ENCODE measurements at regions not wholly inside any gene's neighbourhood (a gene's known extent, or its start where the extent isn't known, plus 50 kb on each side); places are given as distances from the start of the nearest gene placed in this dataset.

DNA sequence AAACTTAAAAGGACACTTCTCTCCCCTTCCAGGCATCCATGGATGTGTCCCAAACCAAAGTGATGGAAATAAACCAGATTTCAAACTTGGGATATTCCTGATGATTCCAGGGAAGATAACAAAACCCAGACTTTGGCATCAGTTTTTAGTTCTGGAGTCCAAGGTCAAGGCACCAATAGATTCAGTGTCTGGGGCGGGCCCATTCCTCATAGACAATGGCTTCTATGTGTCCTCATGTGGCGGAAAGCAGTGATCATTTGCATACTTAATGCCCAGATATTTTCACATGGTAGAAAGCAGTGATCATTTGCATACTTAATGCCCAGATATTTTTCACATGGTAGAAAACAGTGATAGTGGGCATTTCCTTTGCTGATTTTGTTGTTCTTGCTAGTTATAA, 151.4 kb upstream of the DAP start:
- H3K4me1 ChIP-seq (replicated peaks): no peaks in the 10 kb centered on the region
- H3K9me3 ChIP-seq: no peaks in the 10 kb centered on the region
- no peaks in the 10 kb centered on the region for H3K27me3 ChIP-seq (replicated peaks; ENCODE audit: insufficient read depth)
- TF ChIP-seq CTCF (IDR thresholded peaks at IDR 0.05) (no peak), POLR2AphosphoS5 (IDR thresholded peaks at IDR 0.05) (no peak), POLR2A (IDR thresholded peaks at IDR 0.05) (no peak)
- H3K4me3 ChIP-seq: no peak overlapping the region
- no peaks in the 10 kb centered on the region for H3K36me3 ChIP-seq
- WGBS: 93% methylated on average over 2 of the region's 2 CpGs
- intact Hi-C loops (cut with DNase I): no loop called here
- no peak for DNase-seq (ENCODE audit: low spot score)
- no peak overlapping the region for H3K27ac ChIP-seq

- no peak for DNase-seq (ENCODE audit: low spot score)
- Histone ChIP-seq H3K9me3 (no peaks in the 10 kb centered on the region), H3K4me1 (replicated peaks) (no peaks in the 10 kb centered on the region), H3K27me3 (replicated peaks; ENCODE audit: insufficient read depth) (no peaks in the 10 kb centered on the region), H3K36me3 (no peaks in the 10 kb centered on the region), H3K4me3 (no peak overlapping the region), H3K27ac (no peak overlapping the region)
- intact Hi-C loops (cut with DNase I): no loop called here
- WGBS: 85% methylated on average over 3 of the region's 3 CpGs
- no peak for TF ChIP-seq POLR2A (IDR thresholded peaks at IDR 0.05)
These were observed 149.2 kb upstream of the DAP start for GRCh38 chr5:10910261-10910660.

DNA sequence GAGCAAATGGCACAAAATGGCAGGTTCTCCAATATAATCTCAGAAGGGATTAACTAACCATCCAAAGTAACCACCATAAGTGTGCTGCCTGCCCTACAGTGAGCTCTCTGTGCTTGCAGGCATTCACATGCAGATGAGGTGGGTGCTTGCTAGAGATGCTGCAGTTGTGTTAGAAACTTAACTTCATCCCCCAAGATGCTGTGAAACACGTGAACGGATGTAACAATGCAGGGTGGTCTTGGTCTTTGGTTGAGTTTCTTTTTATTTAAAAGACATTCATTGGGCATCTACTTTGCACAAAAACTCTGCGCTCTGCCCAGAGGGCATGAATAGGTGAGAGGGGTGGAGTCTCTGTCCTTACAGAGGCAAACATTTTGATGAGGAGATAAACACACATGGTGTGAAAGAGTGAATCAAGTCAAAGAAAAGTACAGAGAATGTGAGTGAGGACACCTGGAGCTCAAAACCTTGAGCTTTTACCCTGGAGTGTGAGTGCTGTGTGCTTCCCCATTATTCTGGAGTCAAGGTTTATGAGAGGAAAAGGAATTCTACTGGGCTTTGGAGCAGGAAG, 143.9 kb upstream of the DAP start:
- H3K27ac ChIP-seq: no peak overlapping the region
- WGBS: 50% methylated on average over 3 of the region's 3 CpGs
- intact Hi-C loops (cut with DNase I): no loop called here
- H3K9me3 ChIP-seq: no peaks in the 10 kb centered on the region
- H3K4me1 ChIP-seq (replicated peaks): no peaks in the 10 kb centered on the region
- DNase-seq (ENCODE audit: low spot score): no peak
- no peak overlapping the region for H3K4me3 ChIP-seq
- no peaks in the 10 kb centered on the region for H3K36me3 ChIP-seq
- no peaks in the 10 kb centered on the region for H3K27me3 ChIP-seq (replicated peaks; ENCODE audit: insufficient read depth)
- TF ChIP-seq CTCF (IDR thresholded peaks at IDR 0.05) (no peak), POLR2A (IDR thresholded peaks at IDR 0.05) (no peak), POLR2AphosphoS5 (IDR thresholded peaks at IDR 0.05) (no peak)

- 97% methylated on average over 2 of the region's 2 CpGs for WGBS
- no peaks in the 10 kb centered on the region for H3K9me3 ChIP-seq
- H3K27me3 ChIP-seq (replicated peaks; ENCODE audit: insufficient read depth): no peaks in the 10 kb centered on the region
- no peak overlapping the region for H3K27ac ChIP-seq
- H3K4me3 ChIP-seq: no peak overlapping the region
- no peaks in the 10 kb centered on the region for H3K36me3 ChIP-seq
- intact Hi-C loops (cut with DNase I): no loop called here
- no peaks in the 10 kb centered on the region for H3K4me1 ChIP-seq (replicated peaks)
- TF ChIP-seq POLR2AphosphoS5 (IDR thresholded peaks at IDR 0.05): no peak
- no peak for TF ChIP-seq CTCF (IDR thresholded peaks at IDR 0.05)
- no peak for TF ChIP-seq POLR2A (IDR thresholded peaks at IDR 0.05)
- DNase-seq (ENCODE audit: low spot score): no peak
These were observed 142.9 kb upstream of the DAP start for GRCh38 chr5:10903786-10904560.

DNA sequence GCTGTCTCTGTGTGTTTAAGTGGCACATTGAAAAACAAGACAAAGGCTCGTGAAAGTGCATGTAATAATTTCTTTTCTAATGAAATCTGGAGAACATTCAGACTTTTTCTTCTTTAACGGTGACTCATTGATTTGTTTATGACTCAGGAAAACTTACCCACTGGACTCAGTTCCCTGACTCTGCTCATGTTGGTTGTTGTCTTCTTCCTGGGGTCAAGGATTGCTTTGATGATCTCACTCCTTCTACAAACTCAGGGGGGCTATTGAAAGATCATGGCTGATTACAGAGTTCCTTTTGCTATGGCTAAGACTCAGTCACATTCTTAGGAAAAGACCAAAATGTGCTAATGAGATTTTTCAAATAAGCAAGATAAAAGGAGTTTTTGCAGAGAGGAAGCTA, 141.1 kb upstream of the DAP start:
- Histone ChIP-seq H3K4me1 (replicated peaks) (no peaks in the 10 kb centered on the region), H3K27me3 (replicated peaks; ENCODE audit: insufficient read depth) (no peaks in the 10 kb centered on the region), H3K27ac (no peak overlapping the region), H3K9me3 (no peaks in the 10 kb centered on the region), H3K36me3 (no peaks in the 10 kb centered on the region), H3K4me3 (no peak overlapping the region)
- 34% methylated on average over 2 of the region's 2 CpGs for WGBS
- no peak for DNase-seq (ENCODE audit: low spot score)
- TF ChIP-seq CTCF (IDR thresholded peaks at IDR 0.05) (no peak), POLR2A (IDR thresholded peaks at IDR 0.05) (no peak), POLR2AphosphoS5 (IDR thresholded peaks at IDR 0.05) (no peak)
- intact Hi-C loops (cut with DNase I): no loop called here

Data from prostate gland (tissue), 2 donors.